Prostate gland (tissue), 2 donors: ENCODE measurements at regions not wholly inside any gene's neighbourhood (a gene's known extent, or its start where the extent isn't known, plus 50 kb on each side); places are given as distances from the start of the nearest gene placed in this dataset.
"Not testable (repeated sequence)": the region's sequence is repeated elsewhere in the genome, so short reads cannot be mapped to it uniquely, and the experiment has no call there.

ENCODE experiments used
- POLR2A ChIP-seq: fragments of 450-650 bp; IDR thresholded peaks from one replicate; pipeline ENCODE4 v1.6.1; 2016; ENCODE audit warnings: antibody characterized with exemption, mild to moderate bottlenecking
- POLR2AphosphoS5 ChIP-seq: sonication (generic); formaldehyde crosslinking; IDR thresholded peaks from one replicate; pipeline ENCODE4 v1.6.1; 2017; ENCODE audit warnings: antibody characterized with exemption
- TF ChIP-seq, protein P1 (sequence below), 4 experiments: fragments of 200-600 bp in 2 of 4; fragments of 450-650 bp in 2 of 4; sonication (generic) in 2 of 4; IDR thresholded peaks; 1 replicate in 3 of 4; 2 replicates in 1 of 4; pipeline ENCODE4 v1.5.1; 2016 to 2019; ENCODE audit warnings: antibody characterized with exemption in 4 of 4, mild to moderate bottlenecking in 2 of 4, moderate library complexity in 2 of 4

DNA sequence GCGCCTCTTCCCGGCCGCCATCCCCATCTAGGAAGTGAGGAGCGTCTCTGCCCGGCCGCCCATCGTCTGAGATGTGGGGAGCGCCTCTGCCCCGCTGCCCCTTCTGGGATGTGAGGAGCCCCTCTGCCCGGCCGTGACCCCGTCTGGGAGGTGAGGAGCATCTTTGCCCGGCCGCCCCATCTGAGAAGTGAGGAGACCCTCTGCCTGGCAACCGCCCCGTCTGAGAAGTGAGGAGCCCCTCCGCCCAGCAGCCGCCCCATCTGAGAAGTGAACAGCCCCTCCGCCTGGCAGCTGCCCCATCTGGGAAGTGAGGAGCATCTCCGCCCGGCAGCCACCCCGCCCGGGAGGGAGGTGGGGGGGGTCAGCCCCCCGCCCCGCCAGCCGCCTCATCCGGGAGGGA lies 1048.7 kb downstream of the KCNJ18 start:
- not testable (repeated sequence) for TF ChIP-seq POLR2AphosphoS5, POLR2A
- TF ChIP-seq, protein P1, sequence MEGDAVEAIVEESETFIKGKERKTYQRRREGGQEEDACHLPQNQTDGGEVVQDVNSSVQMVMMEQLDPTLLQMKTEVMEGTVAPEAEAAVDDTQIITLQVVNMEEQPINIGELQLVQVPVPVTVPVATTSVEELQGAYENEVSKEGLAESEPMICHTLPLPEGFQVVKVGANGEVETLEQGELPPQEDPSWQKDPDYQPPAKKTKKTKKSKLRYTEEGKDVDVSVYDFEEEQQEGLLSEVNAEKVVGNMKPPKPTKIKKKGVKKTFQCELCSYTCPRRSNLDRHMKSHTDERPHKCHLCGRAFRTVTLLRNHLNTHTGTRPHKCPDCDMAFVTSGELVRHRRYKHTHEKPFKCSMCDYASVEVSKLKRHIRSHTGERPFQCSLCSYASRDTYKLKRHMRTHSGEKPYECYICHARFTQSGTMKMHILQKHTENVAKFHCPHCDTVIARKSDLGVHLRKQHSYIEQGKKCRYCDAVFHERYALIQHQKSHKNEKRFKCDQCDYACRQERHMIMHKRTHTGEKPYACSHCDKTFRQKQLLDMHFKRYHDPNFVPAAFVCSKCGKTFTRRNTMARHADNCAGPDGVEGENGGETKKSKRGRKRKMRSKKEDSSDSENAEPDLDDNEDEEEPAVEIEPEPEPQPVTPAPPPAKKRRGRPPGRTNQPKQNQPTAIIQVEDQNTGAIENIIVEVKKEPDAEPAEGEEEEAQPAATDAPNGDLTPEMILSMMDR (IDR thresholded peaks at IDR 0.05), result not testable (repeated sequence)
